SU-DHL-6 (cell line): ENCODE measurements at regions not wholly inside any gene's neighbourhood (a gene's known extent, or its start where the extent isn't known, plus 50 kb on each side); places are given as distances from the start of the nearest gene placed in this dataset.

Source experiments
- H2AFZ ChIP-seq: fragments of 200-600 bp; sonication (generic); 2 replicates; pipeline ENCODE4 v1.6.1; 2014; ENCODE audit warnings: low read depth, mild to moderate bottlenecking, moderate library complexity, mixed read lengths, antibody characterized with exemption, low read length; ENCODE audit not compliant: severe bottlenecking
- H3F3A ChIP-seq: fragments of 200-600 bp; shearing (Covaris generic); 2 replicates; pipeline ENCODE4 v1.6.0; 2016; ENCODE audit warnings: antibody characterized with exemption, mild to moderate bottlenecking; ENCODE audit not compliant: insufficient read depth
- H3K27ac ChIP-seq: fragments of 200-600 bp; sonication (generic); 2 replicates; pipeline ENCODE4 v1.5.1; 2016; ENCODE audit warnings: low read depth, mild to moderate bottlenecking, low read length, moderate library complexity, mixed read lengths
- H3K27me3 ChIP-seq: fragments of 200-600 bp; sonication (generic), shearing (Covaris generic); 2 replicates; pipeline ENCODE4 v1.6.0; 2014; ENCODE audit warnings: mild to moderate bottlenecking, low read length
- H3K36me3 ChIP-seq: fragments of 200-600 bp; sonication (generic); 2 replicates; pipeline ENCODE4 v1.6.1; 2014; ENCODE audit warnings: mild to moderate bottlenecking, low read length, mixed read lengths
- H3K4me2 ChIP-seq: fragments of 300-600, 200-600 bp; shearing (Covaris generic), sonication (generic); 2 replicates; pipeline ENCODE4 v1.6.0; 2014; ENCODE audit warnings: low read length, low read depth, mild to moderate bottlenecking; ENCODE audit not compliant: poor library complexity, severe bottlenecking
- H3K4me3 ChIP-seq: fragments of 200-600 bp; sonication (generic); 2 replicates; pipeline ENCODE4 v1.5.1; 2014; ENCODE audit warnings: antibody characterized with exemption, low read length, mild to moderate bottlenecking, mixed read lengths; ENCODE audit not compliant: insufficient read depth, poor library complexity, severe bottlenecking
- H3K79me2 ChIP-seq: fragments of 200-600 bp; sonication (generic); 2 replicates; pipeline ENCODE4 v1.6.1; 2014; ENCODE audit warnings: mild to moderate bottlenecking, low read length, moderate library complexity; ENCODE audit not compliant: insufficient read depth
- H3K9ac ChIP-seq: fragments of 200-600 bp; sonication (generic); 2 replicates; pipeline ENCODE4 v1.7.0; 2014; ENCODE audit warnings: mild to moderate bottlenecking, low read length
- H3K9me2 ChIP-seq: fragments of 200-600 bp; sonication (generic); replicated peaks from 2 replicates; pipeline ENCODE4 v1.6.1; 2014; ENCODE audit warnings: low read length; ENCODE audit not compliant: insufficient read depth
- H3K9me3 ChIP-seq: fragments of 200-600 bp; sonication (generic); 2 replicates; pipeline ENCODE4 v1.6.1; 2014; ENCODE audit warnings: low read length, mixed read lengths; ENCODE audit not compliant: insufficient read depth
- H4K20me1 ChIP-seq: fragments of 200-600 bp; sonication (generic); 2 replicates; pipeline ENCODE4 v1.6.1; 2014; ENCODE audit warnings: low read depth, mild to moderate bottlenecking, antibody characterized with exemption, low read length, moderate library complexity, mixed read lengths
- CTCF ChIP-seq: fragments of 200-600 bp; sonication (generic); IDR thresholded peaks from one replicate; pipeline ENCODE4 v1.5.1; 2017; ENCODE audit warnings: antibody characterized with exemption, mild to moderate bottlenecking, low read length, moderate library complexity; ENCODE audit not compliant: insufficient read depth, poor library complexity, severe bottlenecking
- EZH2phosphoT487 ChIP-seq: fragments of 200-600 bp; sonication (generic), shearing (Covaris generic); conservative IDR thresholded peaks from 2 replicates; pipeline ENCODE4 v1.6.1; 2018; ENCODE audit warnings: mild to moderate bottlenecking, antibody characterized with exemption, low read length, moderate library complexity, mixed read lengths

GRCh38 chr12:19988948-19989347 is 379.4 kb upstream of the PDE3A start:
- no peak overlapping the region for H3K9ac ChIP-seq
- H3K79me2 ChIP-seq = no peaks in the 10 kb centered on the region

GRCh38 chr12:19991146-19991545 is 377.2 kb upstream of the PDE3A start:
- no peak overlapping the region for H2AFZ ChIP-seq
- no peak overlapping the region for H3K9ac ChIP-seq
- H3K27me3 ChIP-seq = no peaks in the 10 kb centered on the region
- no peaks in the 10 kb centered on the region for H3K9me3 ChIP-seq
- no peaks in the 10 kb centered on the region for H3K9me2 ChIP-seq
- H3K4me3 ChIP-seq = no peak overlapping the region
- H3K4me2 ChIP-seq = no peak overlapping the region
- no peaks in the 10 kb centered on the region for H4K20me1 ChIP-seq
- H3K36me3 ChIP-seq = no peaks in the 10 kb centered on the region
- H3K79me2 ChIP-seq = no peaks in the 10 kb centered on the region
- H3F3A ChIP-seq = no peaks in the 10 kb centered on the region
- no peak overlapping the region for H3K27ac ChIP-seq
- no peak for TF ChIP-seq CTCF
- no peak for TF ChIP-seq EZH2phosphoT487

More at GRCh38 chr12:19988948-19989347, 379.4 kb upstream of the PDE3A start:
- Histone ChIP-seq H3K9me3 (no peaks in the 10 kb centered on the region), H3F3A (no peaks in the 10 kb centered on the region), H3K27me3 (no peaks in the 10 kb centered on the region), H2AFZ (no peak overlapping the region), H3K4me2 (no peak overlapping the region), H3K36me3 (no peaks in the 10 kb centered on the region), H3K27ac (no peak overlapping the region), H4K20me1 (no peaks in the 10 kb centered on the region), H3K9me2 (no peaks in the 10 kb centered on the region), H3K4me3 (no peak overlapping the region)
- TF ChIP-seq EZH2phosphoT487 = no peak
- TF ChIP-seq CTCF = no peak

- no peak for TF ChIP-seq CTCF
- no peak for TF ChIP-seq EZH2phosphoT487
- no peaks in the 10 kb centered on the region for H4K20me1 ChIP-seq
- no peaks in the 10 kb centered on the region for H3K9me3 ChIP-seq
These were observed 376.0 kb upstream of the PDE3A start for GRCh38 chr12:19992311-19992710.

GRCh38 chr12:19994968-19995367 is 373.4 kb upstream of the PDE3A start:
- Histone ChIP-seq H3K79me2 (no peaks in the 10 kb centered on the region), H3K27ac (no peak overlapping the region), H3K4me3 (no peak overlapping the region), H3F3A (no peaks in the 10 kb centered on the region), H2AFZ (no peak overlapping the region), H4K20me1 (no peaks in the 10 kb centered on the region), H3K9me3 (no peaks in the 10 kb centered on the region), H3K9ac (no peak overlapping the region), H3K9me2 (no peaks in the 10 kb centered on the region), H3K27me3 (no peaks in the 10 kb centered on the region), H3K36me3 (no peaks in the 10 kb centered on the region), H3K4me2 (no peak overlapping the region)
- TF ChIP-seq EZH2phosphoT487 (no peak), CTCF (no peak)

More at GRCh38 chr12:19992311-19992710, 376.0 kb upstream of the PDE3A start:
- H3K4me3 ChIP-seq = no peak overlapping the region
- H3K9ac ChIP-seq = no peak overlapping the region
- no peaks in the 10 kb centered on the region for H3K79me2 ChIP-seq
- H3K9me2 ChIP-seq = no peaks in the 10 kb centered on the region
- no peaks in the 10 kb centered on the region for H3K36me3 ChIP-seq
- H3K4me2 ChIP-seq = no peak overlapping the region
- no peaks in the 10 kb centered on the region for H3K27me3 ChIP-seq
- no peak overlapping the region for H3K27ac ChIP-seq
- H2AFZ ChIP-seq = no peak overlapping the region
- no peaks in the 10 kb centered on the region for H3F3A ChIP-seq
